ENCODE measurements at regions not wholly inside any gene's neighbourhood (a gene's known extent, or its start where the extent isn't known, plus 50 kb on each side); places are given as distances from the start of the nearest gene placed in this dataset.

- no peak for DNase-seq
- Histone ChIP-seq H3K36me3 (no peaks in the 10 kb centered on the region), H3K27me3 (no peaks in the 10 kb centered on the region), H3K27ac (no peak overlapping the region), H3K4me1 (no peaks in the 10 kb centered on the region), H3K9me3 (no peaks in the 10 kb centered on the region), H3K4me3 (no peak overlapping the region)
- TF ChIP-seq POLR2A (IDR thresholded peaks at IDR 0.05): no peak
- TF ChIP-seq EP300 (IDR thresholded peaks at IDR 0.05): no peak
- TF ChIP-seq, protein P1, sequence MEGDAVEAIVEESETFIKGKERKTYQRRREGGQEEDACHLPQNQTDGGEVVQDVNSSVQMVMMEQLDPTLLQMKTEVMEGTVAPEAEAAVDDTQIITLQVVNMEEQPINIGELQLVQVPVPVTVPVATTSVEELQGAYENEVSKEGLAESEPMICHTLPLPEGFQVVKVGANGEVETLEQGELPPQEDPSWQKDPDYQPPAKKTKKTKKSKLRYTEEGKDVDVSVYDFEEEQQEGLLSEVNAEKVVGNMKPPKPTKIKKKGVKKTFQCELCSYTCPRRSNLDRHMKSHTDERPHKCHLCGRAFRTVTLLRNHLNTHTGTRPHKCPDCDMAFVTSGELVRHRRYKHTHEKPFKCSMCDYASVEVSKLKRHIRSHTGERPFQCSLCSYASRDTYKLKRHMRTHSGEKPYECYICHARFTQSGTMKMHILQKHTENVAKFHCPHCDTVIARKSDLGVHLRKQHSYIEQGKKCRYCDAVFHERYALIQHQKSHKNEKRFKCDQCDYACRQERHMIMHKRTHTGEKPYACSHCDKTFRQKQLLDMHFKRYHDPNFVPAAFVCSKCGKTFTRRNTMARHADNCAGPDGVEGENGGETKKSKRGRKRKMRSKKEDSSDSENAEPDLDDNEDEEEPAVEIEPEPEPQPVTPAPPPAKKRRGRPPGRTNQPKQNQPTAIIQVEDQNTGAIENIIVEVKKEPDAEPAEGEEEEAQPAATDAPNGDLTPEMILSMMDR (IDR thresholded peaks at IDR 0.05): no peak
- TF ChIP-seq POLR2AphosphoS5 (IDR thresholded peaks at IDR 0.05): no peak
- intact Hi-C loops (cut with DNase I): no loop called here
- WGBS, 2 donors: 64 to 65% methylated on average over 3 of the region's 3 CpGs
Measured at GRCh38 chr7:82615527-82615926, 171.9 kb upstream of the CACNA2D1 start.

- TF ChIP-seq POLR2AphosphoS5 (IDR thresholded peaks at IDR 0.05): no peak
- TF ChIP-seq, protein P1 (IDR thresholded peaks at IDR 0.05): no peak
- no peak for TF ChIP-seq EP300 (IDR thresholded peaks at IDR 0.05)
- TF ChIP-seq POLR2A (IDR thresholded peaks at IDR 0.05): no peak
- H3K27ac ChIP-seq: no peak overlapping the region
- no peaks in the 10 kb centered on the region for H3K27me3 ChIP-seq
- intact Hi-C loops (cut with DNase I): loop anchor here (10.0 kb wide), 2 partner anchors 115 to 1115 kb away; no protein-coding TSS in a partner anchor
- no peak overlapping the region for H3K4me3 ChIP-seq
- H3K36me3 ChIP-seq: no peaks in the 10 kb centered on the region
- no peaks in the 10 kb centered on the region for H3K4me1 ChIP-seq
- H3K9me3 ChIP-seq: no peaks in the 10 kb centered on the region
- DNase-seq: no peak
Measured at GRCh38 chr7:82609746-82610145, 166.2 kb upstream of the CACNA2D1 start.

DNA sequence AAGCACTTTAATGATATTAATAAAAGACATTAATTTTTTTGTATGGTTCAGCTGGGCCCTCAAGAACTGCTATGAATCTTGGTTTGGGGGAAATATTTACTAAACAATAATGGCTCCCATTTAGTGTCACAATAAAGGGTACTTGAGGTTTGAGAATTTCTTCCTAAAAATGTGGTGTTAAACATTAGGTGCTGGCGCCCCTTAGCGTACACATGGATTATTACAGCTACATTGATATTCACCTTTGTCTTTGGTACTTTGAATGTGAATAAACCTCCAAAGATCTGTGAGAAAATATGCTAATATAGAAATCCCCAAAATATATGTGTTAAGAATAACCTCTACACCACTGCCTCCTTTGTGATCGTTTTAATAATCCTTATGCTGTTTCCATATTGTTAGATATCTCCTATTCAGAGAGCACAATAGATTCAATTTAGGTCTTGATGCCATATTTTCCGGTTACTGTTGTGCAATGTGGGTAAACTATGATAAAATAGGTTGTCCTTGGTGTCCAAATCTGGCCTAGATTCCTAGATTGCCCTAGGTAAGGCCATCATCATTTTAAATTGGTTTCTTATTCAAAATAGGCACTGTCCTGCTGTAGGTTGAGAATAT is 161.8 kb upstream of the CACNA2D1 start:
- H3K4me1 ChIP-seq: peaks cover 0 to 8% (median 3%) of the 10 kb centered on the region in 4 donors
- intact Hi-C loops (cut with DNase I): loop anchor here (10.0 kb wide), 2 partner anchors 119 to 1111 kb away; no protein-coding TSS in a partner anchor
- H3K36me3 ChIP-seq: no peaks in the 10 kb centered on the region

DNA sequence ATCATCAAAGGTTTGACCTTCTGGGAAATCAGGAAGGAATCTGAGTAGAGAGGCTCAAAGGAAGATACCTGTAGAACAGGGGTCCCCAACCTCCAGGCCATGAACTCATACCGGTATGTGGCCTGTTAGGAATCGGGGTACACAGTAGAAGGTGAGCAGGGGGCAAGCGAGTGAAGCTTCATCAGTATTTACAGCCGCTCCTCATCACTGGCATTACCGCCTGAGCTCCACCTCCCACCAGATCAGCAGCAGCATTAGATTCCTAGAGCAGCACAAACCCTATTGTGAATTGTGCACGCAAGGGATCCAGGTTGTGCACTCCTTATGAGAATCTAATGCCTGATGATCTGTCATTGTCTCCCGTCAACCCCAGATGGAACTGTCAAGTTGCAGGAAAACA is 158.5 kb upstream of the CACNA2D1 start:
- WGBS, 2 donors: 93 to 98% methylated on average over 7 of the region's 7 CpGs
- intact Hi-C loops (cut with DNase I): loop anchor here (10.0 kb wide), 2 partner anchors 123 to 1107 kb away; no protein-coding TSS in a partner anchor
- DNase-seq: no peak
- Histone ChIP-seq H3K9me3 (no peaks in the 10 kb centered on the region), H3K4me1 (peaks cover 0 to 10% (median 4%) of the 10 kb centered on the region in 4 donors), H3K27me3 (no peaks in the 10 kb centered on the region), H3K36me3 (no peaks in the 10 kb centered on the region), H3K27ac (no peak overlapping the region), H3K4me3 (no peak overlapping the region)
- TF ChIP-seq POLR2A (IDR thresholded peaks at IDR 0.05) (no peak), EP300 (IDR thresholded peaks at IDR 0.05) (no peak)

More for the DNA sequence above, 161.8 kb upstream of the CACNA2D1 start:
- DNase-seq: no peak
- no peaks in the 10 kb centered on the region for H3K27me3 ChIP-seq
- H3K4me3 ChIP-seq: no peak overlapping the region
- 12 to 18% methylated on average over 4 of the region's 4 CpGs for WGBS, 2 donors
- no peak overlapping the region for H3K27ac ChIP-seq
- TF ChIP-seq, protein P1 (IDR thresholded peaks at IDR 0.05): peak; percentile 19 to 54 (median 45)
- TF ChIP-seq POLR2AphosphoS5 (IDR thresholded peaks at IDR 0.05): no peak
- no peaks in the 10 kb centered on the region for H3K9me3 ChIP-seq

DNA sequence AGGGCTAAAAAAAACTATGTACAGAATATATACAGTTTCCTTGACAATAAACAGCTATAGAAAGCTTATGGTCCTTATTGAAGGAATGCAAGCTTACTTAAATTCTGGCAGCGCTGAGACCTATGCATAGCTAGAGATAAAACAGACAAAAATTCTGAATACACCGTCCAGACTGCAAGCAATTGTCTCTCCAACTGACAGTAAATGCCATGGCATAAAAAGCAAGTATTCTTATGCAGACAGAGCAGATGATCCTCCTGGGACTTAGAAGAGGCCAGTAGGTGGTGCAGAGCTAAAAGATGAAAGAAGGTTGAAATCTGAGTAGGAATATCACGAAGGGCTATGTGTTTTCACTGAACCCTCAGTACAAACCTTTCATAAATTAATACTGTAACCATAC is 157.0 kb upstream of the CACNA2D1 start:
- H3K27me3 ChIP-seq: no peaks in the 10 kb centered on the region
- no peak overlapping the region for H3K27ac ChIP-seq
- H3K9me3 ChIP-seq: no peaks in the 10 kb centered on the region
- TF ChIP-seq POLR2AphosphoS5 (IDR thresholded peaks at IDR 0.05): no peak
- TF ChIP-seq, protein P1 (IDR thresholded peaks at IDR 0.05): peak in 1 of 4 experiments; percentile 10
- no peak for DNase-seq
- intact Hi-C loops (cut with DNase I): loop anchor here (10.0 kb wide), 2 partner anchors 124 to 1106 kb away; no protein-coding TSS in a partner anchor
- no peaks in the 10 kb centered on the region for H3K36me3 ChIP-seq
- WGBS, 2 donors: 47 to 60% methylated on average over 3 of the region's 3 CpGs
- peaks cover 0 to 10% (median 4%) of the 10 kb centered on the region in 4 donors for H3K4me1 ChIP-seq
- no peak overlapping the region for H3K4me3 ChIP-seq
